CD4-positive, alpha-beta memory T cell (primary cell): ENCODE measurements at regions not wholly inside any gene's neighbourhood (a gene's known extent, or its start where the extent isn't known, plus 50 kb on each side); places are given as distances from the start of the nearest gene placed in this dataset.

Experiments used
- CTCF ChIA-PET: fragments of 350-600 bp; sonication (Branson Sonifier 250); formaldehyde crosslinking; loops from one replicate; lab custom pipeline; 2021; ENCODE audit warnings: inconsistent platforms; ENCODE audit not compliant: partially characterized antibody; lab: Charles Lee
- POLR2A ChIA-PET: fragments of 350-600 bp; sonication (Branson Sonifier 250); formaldehyde crosslinking; loops from one replicate; lab custom pipeline; 2021; ENCODE audit not compliant: partially characterized antibody; lab: Charles Lee
- DNase-seq, 5 donors: peaks; one replicate each; pipeline versions ENCODE4 v3.0.0 to v3.0.0-alpha.2; 2020 to 2022; ENCODE audit warnings: mixed read lengths in 1 of 5
- H3K27ac ChIP-seq: one replicate; pipeline ENCODE4 v1.7.0; 2013; ENCODE audit warnings: low read depth, low read length
- H3K27me3 ChIP-seq: 2 replicates; pipeline ENCODE4 v1.7.0; 2013; ENCODE audit warnings: mild to moderate bottlenecking, low read length, moderate library complexity; ENCODE audit not compliant: insufficient read depth
- H3K36me3 ChIP-seq: 2 replicates; pipeline ENCODE4 v1.7.0; 2013; ENCODE audit warnings: mild to moderate bottlenecking, low read length, moderate library complexity; ENCODE audit not compliant: insufficient read depth
- H3K4me1 ChIP-seq: 2 replicates; pipeline ENCODE4 v1.7.0; 2013; ENCODE audit warnings: mild to moderate bottlenecking, low read length, moderate library complexity; ENCODE audit not compliant: insufficient read depth
- H3K4me3 ChIP-seq, 2 donors: one replicate each; pipeline ENCODE4 v1.7.0; 2013; ENCODE audit warnings: low read length in 2 of 2, mild to moderate bottlenecking in 1 of 2
- H3K9me3 ChIP-seq, 2 donors: one replicate each; pipeline ENCODE4 v1.7.0; 2013; ENCODE audit warnings: low read length in 2 of 2, control low read depth in 1 of 2; ENCODE audit not compliant: control insufficient read depth in 1 of 2
- H3K27ac Mint-ChIP-seq, 7 donors: one replicate each; pipeline ENCODE4 v1.8.0; 2020 to 2021; ENCODE audit warnings: mixed read lengths in 7 of 7, mild to moderate bottlenecking in 6 of 7, inconsistent platforms in 3 of 7, moderate library complexity in 3 of 7
- H3K27me3 Mint-ChIP-seq, 2 donors: one replicate each; pipeline ENCODE4 v1.8.0; 2020 to 2021; ENCODE audit warnings: mixed read lengths in 2 of 2
- H3K36me3 Mint-ChIP-seq, 2 donors: one replicate each; pipeline ENCODE4 v1.8.0; 2020 to 2021; ENCODE audit warnings: mixed read lengths in 2 of 2, inconsistent platforms in 1 of 2, mild to moderate bottlenecking in 1 of 2
- H3K4me1 Mint-ChIP-seq, 4 donors: one replicate each; pipeline ENCODE4 v1.8.0; 2020 to 2021; ENCODE audit warnings: mixed read lengths in 4 of 4, mild to moderate bottlenecking in 1 of 4
- H3K4me3 Mint-ChIP-seq, 8 donors: one replicate each; pipeline ENCODE4 v1.8.0; 2020 to 2021; ENCODE audit warnings: mixed read lengths in 8 of 8, mild to moderate bottlenecking in 7 of 8, moderate library complexity in 6 of 8, inconsistent platforms in 3 of 8
- H3K9me3 Mint-ChIP-seq, 8 donors: one replicate each; pipeline ENCODE4 v1.8.0; 2020 to 2021; ENCODE audit warnings: mixed read lengths in 8 of 8, mild to moderate bottlenecking in 5 of 8, inconsistent platforms in 3 of 8, moderate library complexity in 1 of 8
- intact Hi-C: fragments of 100-400 bp; cut with micrococcal nuclease; formaldehyde crosslinking; loops from one replicate; pipeline ENCODE4 v1.15.1; 2023

DNA sequence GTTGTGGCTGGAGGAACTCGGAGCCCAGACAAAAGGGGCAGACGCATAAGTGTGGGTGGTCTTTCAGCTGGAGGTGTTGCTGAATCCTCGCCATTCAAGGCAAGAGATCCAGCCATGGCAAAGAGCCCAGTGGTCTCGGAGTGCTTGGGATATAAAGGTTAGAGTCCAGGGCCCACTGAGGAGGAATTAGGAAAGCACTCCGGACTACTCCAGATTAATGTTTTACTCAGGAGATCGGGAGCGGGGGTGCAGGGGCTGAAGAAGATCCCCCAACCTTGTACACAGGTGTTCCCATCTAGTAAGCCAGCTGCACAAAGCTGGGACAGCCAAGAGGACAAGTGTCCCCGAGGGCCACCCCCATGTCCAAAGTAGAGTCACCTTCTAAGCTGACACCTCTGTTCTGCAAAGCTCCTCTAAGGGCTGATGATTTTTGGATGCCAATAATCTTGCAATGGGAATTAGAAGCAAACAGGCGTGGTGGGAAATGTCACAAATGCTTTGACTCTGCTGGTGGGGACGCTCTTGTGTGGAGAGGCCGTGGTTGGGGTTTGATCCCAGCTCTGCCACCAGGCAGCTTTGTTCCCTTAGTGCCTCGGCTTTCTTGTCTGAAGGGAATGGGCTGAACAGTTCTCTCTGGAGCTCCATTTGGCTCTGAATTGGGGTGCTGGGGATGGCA is 194.3 kb upstream of the SOX1 start:
- Mint-ChIP-seq H3K4me1 (no peaks in the 10 kb centered on the region), H3K4me3 (no peak overlapping the region), H3K36me3 (no peaks in the 10 kb centered on the region), H3K27me3 (peaks cover 4 to 9% of the 10 kb centered on the region in 2 donors), H3K27ac (no peak overlapping the region), H3K9me3 (peaks cover 0 to 11% (median 5%) of the 10 kb centered on the region in 8 donors)
- ChIA-PET POLR2A (no interaction called here), CTCF (no interaction called here)
- H3K4me1 ChIP-seq, result no peaks in the 10 kb centered on the region
- intact Hi-C loops, result no loop called here
- no peak overlapping the region for H3K4me3 ChIP-seq
- H3K27me3 ChIP-seq, result no peaks in the 10 kb centered on the region
- H3K9me3 ChIP-seq, result no peaks in the 10 kb centered on the region
- no peak overlapping the region for H3K27ac ChIP-seq
- H3K36me3 ChIP-seq, result no peaks in the 10 kb centered on the region
- DNase-seq, result no peak

GRCh38 chr13:111873676-111874178 is 193.2 kb upstream of the SOX1 start:
- intact Hi-C loops, result no loop called here
- Histone ChIP-seq H3K4me3 (no peak overlapping the region), H3K4me1 (no peaks in the 10 kb centered on the region), H3K27ac (no peak overlapping the region), H3K36me3 (no peaks in the 10 kb centered on the region), H3K27me3 (no peaks in the 10 kb centered on the region), H3K9me3 (no peaks in the 10 kb centered on the region)
- H3K9me3 Mint-ChIP-seq, result peaks cover 0 to 5% (median under 1%) of the 10 kb centered on the region in 8 donors
- peaks cover 4 to 9% of the 10 kb centered on the region in 2 donors for H3K27me3 Mint-ChIP-seq
- H3K4me1 Mint-ChIP-seq, result no peaks in the 10 kb centered on the region
- POLR2A ChIA-PET, result no interaction called here
- DNase-seq, result no peak
- no peak overlapping the region for H3K4me3 Mint-ChIP-seq
- no peak overlapping the region for H3K27ac Mint-ChIP-seq
- H3K36me3 Mint-ChIP-seq, result no peaks in the 10 kb centered on the region
- CTCF ChIA-PET, result no interaction called here

DNA sequence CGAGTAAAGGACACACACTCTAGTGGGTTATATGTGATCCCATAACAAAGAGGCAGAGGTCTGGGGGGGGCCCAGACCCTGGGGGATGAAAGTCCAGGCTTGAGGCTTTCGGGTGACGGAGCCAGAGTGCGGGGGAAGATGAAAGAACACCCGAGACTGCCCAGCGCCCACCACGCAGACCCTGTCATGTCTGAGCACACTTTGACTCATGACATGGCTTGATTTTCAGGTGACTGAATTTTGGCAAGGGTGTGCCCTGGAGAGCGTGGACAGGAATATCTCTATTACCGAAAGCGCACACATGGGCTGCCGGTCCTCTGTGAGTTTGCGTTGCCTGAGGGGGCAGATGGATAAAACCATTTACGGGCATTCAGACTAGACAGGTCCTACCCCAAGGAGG is 192.0 kb upstream of the SOX1 start:
- Mint-ChIP-seq H3K27ac (no peak overlapping the region), H3K4me3 (no peak overlapping the region), H3K27me3 (peaks cover 4 to 9% of the 10 kb centered on the region in 2 donors), H3K4me1 (no peaks in the 10 kb centered on the region), H3K36me3 (no peaks in the 10 kb centered on the region), H3K9me3 (peaks cover 0 to 5% (median 0%) of the 10 kb centered on the region in 8 donors)
- DNase-seq, result no peak
- Histone ChIP-seq H3K9me3 (no peaks in the 10 kb centered on the region), H3K27ac (no peak overlapping the region), H3K27me3 (no peaks in the 10 kb centered on the region), H3K4me3 (no peak overlapping the region), H3K36me3 (no peaks in the 10 kb centered on the region), H3K4me1 (no peaks in the 10 kb centered on the region)
- intact Hi-C loops, result no loop called here
- ChIA-PET CTCF (no interaction called here), POLR2A (no interaction called here)

- ChIA-PET POLR2A (no interaction called here), CTCF (no interaction called here)
- no peak overlapping the region for H3K4me3 ChIP-seq
- no peak overlapping the region for H3K4me3 Mint-ChIP-seq
- H3K27me3 ChIP-seq, result no peaks in the 10 kb centered on the region
- H3K36me3 ChIP-seq, result no peaks in the 10 kb centered on the region
- H3K27ac Mint-ChIP-seq, result no peak overlapping the region
- H3K9me3 Mint-ChIP-seq, result peaks cover 0 to 3% (median 0%) of the 10 kb centered on the region in 8 donors
- no peak overlapping the region for H3K27ac ChIP-seq
- no peaks in the 10 kb centered on the region for H3K4me1 Mint-ChIP-seq
- DNase-seq, result no peak
- no peaks in the 10 kb centered on the region for H3K36me3 Mint-ChIP-seq
- intact Hi-C loops, result no loop called here
- no peaks in the 10 kb centered on the region for H3K4me1 ChIP-seq
- peaks cover 4 to 9% of the 10 kb centered on the region in 2 donors for H3K27me3 Mint-ChIP-seq
- H3K9me3 ChIP-seq, result no peaks in the 10 kb centered on the region
Measured at GRCh38 chr13:111875915-111876314, 191.0 kb upstream of the SOX1 start.

DNA sequence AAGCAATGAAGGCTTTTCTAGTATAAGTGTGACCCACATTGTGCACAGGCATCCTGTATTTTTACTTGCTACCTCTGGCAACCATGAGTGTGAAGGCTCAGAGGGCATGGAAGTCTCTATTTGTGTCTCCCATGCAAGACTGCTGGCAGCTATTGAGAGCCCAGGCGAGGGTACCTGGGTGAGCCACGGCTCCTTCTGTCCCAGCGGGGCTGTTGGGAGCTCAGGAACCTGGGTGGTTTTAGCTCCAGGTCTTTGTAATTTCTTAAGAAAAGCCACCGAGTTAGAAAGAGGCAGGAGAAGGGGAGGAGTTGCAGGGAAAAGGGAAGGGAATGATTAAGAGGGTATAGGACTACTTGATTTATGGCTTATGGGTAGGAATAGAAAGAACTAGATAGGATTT is 190.4 kb upstream of the SOX1 start:
- Mint-ChIP-seq H3K4me1 (no peaks in the 10 kb centered on the region), H3K27me3 (peaks cover 4 to 7% of the 10 kb centered on the region in 2 donors), H3K27ac (no peak overlapping the region), H3K36me3 (no peaks in the 10 kb centered on the region), H3K4me3 (no peak overlapping the region), H3K9me3 (peaks cover 0 to 3% (median under 1%) of the 10 kb centered on the region in 8 donors)
- no peak for DNase-seq
- Histone ChIP-seq H3K9me3 (no peaks in the 10 kb centered on the region), H3K27me3 (no peaks in the 10 kb centered on the region), H3K36me3 (no peaks in the 10 kb centered on the region), H3K4me3 (no peak overlapping the region), H3K4me1 (no peaks in the 10 kb centered on the region), H3K27ac (no peak overlapping the region)
- ChIA-PET CTCF (no interaction called here), POLR2A (no interaction called here)
- intact Hi-C loops, result no loop called here

GRCh38 chr13:111877906-111878305 is 189.0 kb upstream of the SOX1 start:
- H3K36me3 Mint-ChIP-seq, result no peaks in the 10 kb centered on the region
- ChIA-PET CTCF (no interaction called here), POLR2A (no interaction called here)
- H3K4me3 Mint-ChIP-seq, result no peak overlapping the region
- no peak for DNase-seq
- H3K9me3 ChIP-seq, result no peaks in the 10 kb centered on the region
- no peak overlapping the region for H3K27ac Mint-ChIP-seq
- no peak overlapping the region for H3K4me3 ChIP-seq
- H3K27me3 ChIP-seq, result no peaks in the 10 kb centered on the region
- H3K27ac ChIP-seq, result no peak overlapping the region
- H3K4me1 ChIP-seq, result no peaks in the 10 kb centered on the region
- peaks cover 0 to 6% (median 1%) of the 10 kb centered on the region in 8 donors for H3K9me3 Mint-ChIP-seq
- H3K4me1 Mint-ChIP-seq, result no peaks in the 10 kb centered on the region
- peaks cover 5 to 6% of the 10 kb centered on the region in 2 donors for H3K27me3 Mint-ChIP-seq
- H3K36me3 ChIP-seq, result no peaks in the 10 kb centered on the region
- intact Hi-C loops, result no loop called here

- H3K27ac Mint-ChIP-seq, result no peak overlapping the region
- peaks cover 2% of the 10 kb centered on the region in 2 donors for H3K27me3 Mint-ChIP-seq
- ChIA-PET CTCF (interaction anchor here (1.4 kb wide), 1 partner anchor 14 kb away, joined by 4 read pairs; no protein-coding TSS in a partner anchor), POLR2A (no interaction called here)
- DNase-seq, result no peak
- no peaks in the 10 kb centered on the region for H3K36me3 Mint-ChIP-seq
- peaks cover 0 to 6% (median 0%) of the 10 kb centered on the region in 8 donors for H3K9me3 Mint-ChIP-seq
- intact Hi-C loops, result no loop called here
- no peak overlapping the region for H3K4me3 Mint-ChIP-seq
- Histone ChIP-seq H3K27ac (no peak overlapping the region), H3K4me1 (no peaks in the 10 kb centered on the region), H3K9me3 (no peaks in the 10 kb centered on the region), H3K4me3 (no peak overlapping the region), H3K36me3 (no peaks in the 10 kb centered on the region), H3K27me3 (no peaks in the 10 kb centered on the region)
- no peaks in the 10 kb centered on the region for H3K4me1 Mint-ChIP-seq
Measured at GRCh38 chr13:111879719-111880118, 187.2 kb upstream of the SOX1 start.
